ENCODE measurements at regions not wholly inside any gene's neighbourhood (a gene's known extent, or its start where the extent isn't known, plus 50 kb on each side); places are given as distances from the start of the nearest gene placed in this dataset.

DNA sequence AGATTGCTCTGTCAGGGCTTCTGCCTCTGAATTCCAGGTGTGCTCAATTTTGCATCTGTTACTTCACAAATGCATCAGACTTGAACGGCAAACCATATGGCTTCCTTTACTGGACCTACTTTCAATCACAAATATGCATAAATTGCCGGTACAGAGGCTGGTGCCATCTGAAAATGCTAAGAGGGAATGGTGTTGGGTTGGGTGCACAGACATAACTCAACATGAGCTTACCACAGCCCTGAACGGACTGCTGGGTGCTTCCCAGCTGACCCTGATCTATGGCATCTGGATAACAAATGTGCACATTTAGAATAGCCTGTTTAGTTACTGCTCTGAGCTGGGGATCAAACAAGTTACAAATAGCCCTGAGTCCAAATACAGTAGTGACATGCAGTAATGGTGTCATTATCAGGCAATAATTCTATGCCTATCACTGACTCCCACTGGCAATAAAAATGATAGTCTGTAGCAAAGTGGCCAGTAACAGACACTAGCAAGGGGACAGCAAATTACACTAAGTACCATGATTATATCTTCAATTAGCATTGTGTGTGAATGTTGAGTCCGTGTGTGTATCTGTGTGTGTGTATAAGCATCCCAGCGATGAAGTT, 927.3 kb downstream of the DIAPH3 start:
- H3K36me3 ChIP-seq (ENCODE audit: control insufficient read depth in 2 of 2, insufficient read depth in 2 of 2, low read length in 1 of 2) = no peaks in the 10 kb centered on the region
- H3K27me3 ChIP-seq (ENCODE audit: control insufficient read depth in 1 of 2, insufficient read depth in 2 of 2, low read length in 2 of 2) = no peaks in the 10 kb centered on the region
- H3K27ac ChIP-seq (ENCODE audit: low read depth in 2 of 2, low read length in 1 of 2) = no peak overlapping the region
- H3K4me1 ChIP-seq (ENCODE audit: control insufficient read depth in 2 of 2, insufficient read depth in 2 of 2, low read length in 1 of 2) = no peaks in the 10 kb centered on the region
- WGBS, 2 donors = 72 to 79% methylated on average over 5 of the region's 5 CpGs
- no peaks in the 10 kb centered on the region for H3K9me3 ChIP-seq (ENCODE audit: control insufficient read depth in 2 of 2, insufficient read depth in 1 of 2, low read depth in 1 of 2, low read length in 1 of 2)
- no peak overlapping the region for H3K4me3 ChIP-seq (ENCODE audit: low read depth in 1 of 2, low read length in 2 of 2)

DNA sequence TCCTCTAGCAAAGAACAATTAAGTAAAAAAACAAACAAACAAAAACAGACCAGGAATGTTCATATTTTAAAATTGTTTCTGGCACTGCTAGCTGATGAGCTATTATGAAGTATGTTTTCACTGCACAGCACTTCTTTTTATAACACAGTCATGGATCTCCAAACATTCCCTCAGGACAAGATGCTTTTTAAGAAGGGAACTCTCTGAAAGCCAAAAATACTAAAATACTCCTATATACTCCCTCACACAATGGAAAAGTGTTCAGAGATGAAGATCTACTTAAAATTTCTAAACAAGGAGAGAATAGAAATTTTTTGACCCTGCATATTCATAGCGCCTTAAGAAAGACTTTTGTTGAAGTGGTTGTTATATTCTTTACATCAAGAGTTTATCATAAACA, 926.8 kb downstream of the DIAPH3 start:
- no peaks in the 10 kb centered on the region for H3K9me3 ChIP-seq (ENCODE audit: control insufficient read depth in 2 of 2, insufficient read depth in 1 of 2, low read depth in 1 of 2, low read length in 1 of 2)
- no peaks in the 10 kb centered on the region for H3K27me3 ChIP-seq (ENCODE audit: control insufficient read depth in 1 of 2, insufficient read depth in 2 of 2, low read length in 2 of 2)
- WGBS, 2 donors = 64 to 67% methylated on average over 1 of the region's 1 CpG
- no peaks in the 10 kb centered on the region for H3K36me3 ChIP-seq (ENCODE audit: control insufficient read depth in 2 of 2, insufficient read depth in 2 of 2, low read length in 1 of 2)
- H3K4me1 ChIP-seq (ENCODE audit: control insufficient read depth in 2 of 2, insufficient read depth in 2 of 2, low read length in 1 of 2) = no peaks in the 10 kb centered on the region
- no peak overlapping the region for H3K27ac ChIP-seq (ENCODE audit: low read depth in 2 of 2, low read length in 1 of 2)
- H3K4me3 ChIP-seq (ENCODE audit: low read depth in 1 of 2, low read length in 2 of 2) = no peak overlapping the region

DNA sequence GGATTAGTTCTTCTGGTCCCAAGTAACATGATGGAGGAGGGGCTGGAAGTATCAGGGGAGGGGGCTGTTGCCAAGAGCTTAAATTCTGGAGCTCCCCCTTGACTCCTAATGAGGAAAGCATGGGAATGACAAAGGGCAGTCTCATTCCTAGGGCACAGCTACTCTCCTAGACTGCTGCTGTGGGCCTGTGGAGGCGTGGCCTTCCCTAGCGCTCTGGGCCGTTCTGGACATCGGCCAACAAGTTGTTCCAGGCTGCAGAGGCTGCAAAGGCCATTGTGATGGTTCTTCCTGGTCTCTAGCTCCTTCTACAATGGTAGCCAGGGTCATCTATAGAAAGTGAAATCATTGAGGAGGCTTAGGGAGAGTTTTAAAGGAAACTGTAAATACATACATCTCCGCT, 916.6 kb downstream of the DIAPH3 start:
- H3K27me3 ChIP-seq (ENCODE audit: control insufficient read depth in 1 of 2, insufficient read depth in 2 of 2, low read length in 2 of 2) = no peaks in the 10 kb centered on the region
- no peak overlapping the region for H3K27ac ChIP-seq (ENCODE audit: low read depth in 2 of 2, low read length in 1 of 2)
- peaks cover 0 to 4% of the 10 kb centered on the region in 2 donors for H3K9me3 ChIP-seq (ENCODE audit: control insufficient read depth in 2 of 2, insufficient read depth in 1 of 2, low read depth in 1 of 2, low read length in 1 of 2)
- WGBS, 2 donors = 66 to 82% methylated on average over 5 of the region's 5 CpGs
- no peak overlapping the region for H3K4me3 ChIP-seq (ENCODE audit: low read depth in 1 of 2, low read length in 2 of 2)
- no peaks in the 10 kb centered on the region for H3K36me3 ChIP-seq (ENCODE audit: control insufficient read depth in 2 of 2, insufficient read depth in 2 of 2, low read length in 1 of 2)
- H3K4me1 ChIP-seq (ENCODE audit: control insufficient read depth in 2 of 2, insufficient read depth in 2 of 2, low read length in 1 of 2) = no peaks in the 10 kb centered on the region

GRCh38 chr13:59250336-59251189, 913.2 kb downstream of the DIAPH3 start:
- H3K4me3 ChIP-seq (ENCODE audit: low read depth in 1 of 2, low read length in 2 of 2) = no peak overlapping the region
- H3K27ac ChIP-seq (ENCODE audit: low read depth in 2 of 2, low read length in 1 of 2) = no peak overlapping the region
- H3K9me3 ChIP-seq (ENCODE audit: control insufficient read depth in 2 of 2, insufficient read depth in 1 of 2, low read depth in 1 of 2, low read length in 1 of 2) = peaks cover 0 to 4% of the 10 kb centered on the region in 2 donors
- no peaks in the 10 kb centered on the region for H3K4me1 ChIP-seq (ENCODE audit: control insufficient read depth in 2 of 2, insufficient read depth in 2 of 2, low read length in 1 of 2)
- H3K27me3 ChIP-seq (ENCODE audit: control insufficient read depth in 1 of 2, insufficient read depth in 2 of 2, low read length in 2 of 2) = no peaks in the 10 kb centered on the region
- 66 to 76% methylated on average over 5 of the region's 5 CpGs for WGBS, 2 donors
- no peaks in the 10 kb centered on the region for H3K36me3 ChIP-seq (ENCODE audit: control insufficient read depth in 2 of 2, insufficient read depth in 2 of 2, low read length in 1 of 2)

DNA sequence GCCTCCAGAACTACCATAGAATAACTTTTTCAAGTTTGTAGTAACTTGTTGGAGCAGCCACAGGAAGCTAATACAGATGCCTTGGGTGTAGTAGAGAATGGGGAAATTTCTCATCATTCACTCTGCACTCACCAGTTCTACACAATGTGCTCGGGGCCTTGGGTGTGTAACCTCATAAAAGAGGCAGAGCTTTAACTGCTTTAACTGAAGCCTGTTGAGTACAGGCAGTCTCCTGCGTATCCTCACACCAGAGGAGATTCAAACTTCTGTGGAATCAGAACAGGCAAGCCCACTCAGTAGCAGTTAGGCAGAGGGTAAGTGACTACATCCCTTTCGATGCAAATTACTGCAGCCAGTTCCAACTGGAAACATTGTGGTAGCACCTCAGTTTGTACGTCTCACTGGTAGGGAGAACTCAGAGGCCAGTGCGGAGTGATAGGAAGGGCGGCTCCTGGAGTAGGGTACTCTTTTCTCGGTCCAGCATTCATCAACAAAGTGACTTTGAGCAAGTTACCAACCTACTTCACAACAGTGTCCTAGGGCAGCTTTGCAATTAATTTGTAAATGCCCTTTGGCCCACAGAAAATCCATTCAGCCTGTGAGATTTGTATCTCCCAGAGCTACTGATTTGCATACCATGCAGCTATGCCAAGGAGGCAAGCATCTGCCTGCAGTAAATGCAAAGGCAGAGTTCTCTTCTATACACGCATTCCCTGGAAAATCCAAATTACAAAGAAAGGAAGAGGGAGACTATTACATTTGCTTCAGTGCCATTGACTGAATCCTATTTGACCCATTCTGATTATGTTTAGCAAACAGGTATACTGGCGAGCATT, 904.3 kb downstream of the DIAPH3 start:
- Histone ChIP-seq H3K9me3 (ENCODE audit: control insufficient read depth in 2 of 2, insufficient read depth in 1 of 2, low read depth in 1 of 2, low read length in 1 of 2) (no peaks in the 10 kb centered on the region), H3K36me3 (ENCODE audit: control insufficient read depth in 2 of 2, insufficient read depth in 2 of 2, low read length in 1 of 2) (no peaks in the 10 kb centered on the region), H3K27ac (ENCODE audit: low read depth in 2 of 2, low read length in 1 of 2) (no peak overlapping the region), H3K4me1 (ENCODE audit: control insufficient read depth in 2 of 2, insufficient read depth in 2 of 2, low read length in 1 of 2) (no peaks in the 10 kb centered on the region), H3K27me3 (ENCODE audit: control insufficient read depth in 1 of 2, insufficient read depth in 2 of 2, low read length in 2 of 2) (no peaks in the 10 kb centered on the region), H3K4me3 (ENCODE audit: low read depth in 1 of 2, low read length in 2 of 2) (no peak overlapping the region)
- WGBS, 2 donors = 82 to 84% methylated on average over 9 of the region's 9 CpGs

- Histone ChIP-seq H3K27ac (ENCODE audit: low read depth in 2 of 2, low read length in 1 of 2) (no peak overlapping the region), H3K4me3 (ENCODE audit: low read depth in 1 of 2, low read length in 2 of 2) (no peak overlapping the region), H3K9me3 (ENCODE audit: control insufficient read depth in 2 of 2, insufficient read depth in 1 of 2, low read depth in 1 of 2, low read length in 1 of 2) (no peaks in the 10 kb centered on the region), H3K36me3 (ENCODE audit: control insufficient read depth in 2 of 2, insufficient read depth in 2 of 2, low read length in 1 of 2) (no peaks in the 10 kb centered on the region), H3K4me1 (ENCODE audit: control insufficient read depth in 2 of 2, insufficient read depth in 2 of 2, low read length in 1 of 2) (no peaks in the 10 kb centered on the region), H3K27me3 (ENCODE audit: control insufficient read depth in 1 of 2, insufficient read depth in 2 of 2, low read length in 2 of 2) (no peaks in the 10 kb centered on the region)
- WGBS, 2 donors = 75 to 80% methylated on average over 4 of the region's 4 CpGs
These were observed 901.7 kb downstream of the DIAPH3 start for GRCh38 chr13:59261928-59262488.

DNA sequence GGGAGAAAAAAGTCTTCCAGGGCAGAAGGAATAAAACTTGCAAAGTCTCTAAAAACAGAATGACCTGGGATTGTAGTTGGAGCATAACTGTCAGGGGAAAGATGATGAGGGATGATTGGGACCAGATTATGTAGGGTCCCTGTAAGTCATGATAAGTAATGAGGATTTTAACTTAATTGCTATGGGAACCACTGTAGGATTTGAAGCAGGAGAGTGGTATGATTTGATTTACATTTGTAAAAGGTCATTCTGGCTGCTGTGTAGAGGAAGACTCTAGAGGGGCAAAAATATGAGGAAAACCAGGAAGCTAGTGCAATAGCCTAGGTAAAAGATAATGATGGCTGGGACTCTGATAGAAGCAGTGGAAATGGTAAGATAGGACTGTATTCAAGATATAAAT, 900.2 kb downstream of the DIAPH3 start:
- H3K27ac ChIP-seq (ENCODE audit: low read depth in 2 of 2, low read length in 1 of 2) = no peak overlapping the region
- H3K4me1 ChIP-seq (ENCODE audit: control insufficient read depth in 2 of 2, insufficient read depth in 2 of 2, low read length in 1 of 2) = no peaks in the 10 kb centered on the region
- H3K36me3 ChIP-seq (ENCODE audit: control insufficient read depth in 2 of 2, insufficient read depth in 2 of 2, low read length in 1 of 2) = no peaks in the 10 kb centered on the region
- no peaks in the 10 kb centered on the region for H3K27me3 ChIP-seq (ENCODE audit: control insufficient read depth in 1 of 2, insufficient read depth in 2 of 2, low read length in 2 of 2)
- H3K4me3 ChIP-seq (ENCODE audit: low read depth in 1 of 2, low read length in 2 of 2) = no peak overlapping the region
- no peaks in the 10 kb centered on the region for H3K9me3 ChIP-seq (ENCODE audit: control insufficient read depth in 2 of 2, insufficient read depth in 1 of 2, low read depth in 1 of 2, low read length in 1 of 2)

DNA sequence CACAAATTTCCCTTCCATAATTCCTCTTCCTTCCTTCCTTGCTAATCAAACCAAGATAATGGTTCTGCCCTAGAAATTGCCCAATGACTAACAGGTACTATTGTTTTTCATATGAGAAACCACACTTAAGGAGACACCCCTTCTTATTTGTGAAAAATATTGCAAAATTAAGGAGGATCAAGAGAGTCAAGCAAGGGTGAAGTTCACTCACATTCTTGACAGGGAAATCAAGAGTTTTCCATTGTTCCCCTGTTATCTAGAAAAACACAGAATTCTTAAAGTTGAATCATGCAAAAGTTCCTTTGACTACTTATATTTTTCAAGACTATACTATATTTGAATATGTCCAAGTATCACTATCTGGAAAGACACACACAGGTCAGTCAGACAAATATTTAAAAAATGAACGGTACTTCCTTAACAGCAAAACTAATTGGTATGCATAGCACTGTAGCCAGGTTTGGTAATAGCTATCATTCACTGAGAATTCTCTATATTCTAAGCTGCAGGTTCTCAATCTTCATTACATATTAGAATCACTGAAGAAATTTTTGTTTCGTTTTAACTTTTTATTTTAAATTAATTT, 897.2 kb downstream of the DIAPH3 start:
- H3K9me3 ChIP-seq (ENCODE audit: control insufficient read depth in 2 of 2, insufficient read depth in 1 of 2, low read depth in 1 of 2, low read length in 1 of 2) = no peaks in the 10 kb centered on the region
- H3K27ac ChIP-seq (ENCODE audit: low read depth in 2 of 2, low read length in 1 of 2) = no peak overlapping the region
- no peaks in the 10 kb centered on the region for H3K4me1 ChIP-seq (ENCODE audit: control insufficient read depth in 2 of 2, insufficient read depth in 2 of 2, low read length in 1 of 2)
- 48 to 56% methylated on average over 2 of the region's 2 CpGs for WGBS, 2 donors
- H3K36me3 ChIP-seq (ENCODE audit: control insufficient read depth in 2 of 2, insufficient read depth in 2 of 2, low read length in 1 of 2) = no peaks in the 10 kb centered on the region
- H3K27me3 ChIP-seq (ENCODE audit: control insufficient read depth in 1 of 2, insufficient read depth in 2 of 2, low read length in 2 of 2) = no peaks in the 10 kb centered on the region
- H3K4me3 ChIP-seq (ENCODE audit: low read depth in 1 of 2, low read length in 2 of 2) = no peak overlapping the region

- Histone ChIP-seq H3K4me1 (ENCODE audit: control insufficient read depth in 2 of 2, insufficient read depth in 2 of 2, low read length in 1 of 2) (no peaks in the 10 kb centered on the region), H3K27me3 (ENCODE audit: control insufficient read depth in 1 of 2, insufficient read depth in 2 of 2, low read length in 2 of 2) (no peaks in the 10 kb centered on the region), H3K4me3 (ENCODE audit: low read depth in 1 of 2, low read length in 2 of 2) (no peak overlapping the region), H3K9me3 (ENCODE audit: control insufficient read depth in 2 of 2, insufficient read depth in 1 of 2, low read depth in 1 of 2, low read length in 1 of 2) (no peaks in the 10 kb centered on the region), H3K27ac (ENCODE audit: low read depth in 2 of 2, low read length in 1 of 2) (no peak overlapping the region), H3K36me3 (ENCODE audit: control insufficient read depth in 2 of 2, insufficient read depth in 2 of 2, low read length in 1 of 2) (no peaks in the 10 kb centered on the region)
- WGBS, 2 donors = 61 to 67% methylated on average over 2 of the region's 2 CpGs
These were observed 894.3 kb downstream of the DIAPH3 start for GRCh38 chr13:59269476-59269875.

Data from esophagus (tissue), 2 donors.